CD4-positive, alpha-beta T cell treated with Interleukin-17A for 4 hours (primary cell): ENCODE measurements at regions not wholly inside any gene's neighbourhood (a gene's known extent, or its start where the extent isn't known, plus 50 kb on each side); places are given as distances from the start of the nearest gene placed in this dataset.

Source experiments
- DNase-seq: peaks from one replicate; pipeline ENCODE4 v3.0.0-alpha.2; 2020; ENCODE audit warnings: mixed read lengths

DNA sequence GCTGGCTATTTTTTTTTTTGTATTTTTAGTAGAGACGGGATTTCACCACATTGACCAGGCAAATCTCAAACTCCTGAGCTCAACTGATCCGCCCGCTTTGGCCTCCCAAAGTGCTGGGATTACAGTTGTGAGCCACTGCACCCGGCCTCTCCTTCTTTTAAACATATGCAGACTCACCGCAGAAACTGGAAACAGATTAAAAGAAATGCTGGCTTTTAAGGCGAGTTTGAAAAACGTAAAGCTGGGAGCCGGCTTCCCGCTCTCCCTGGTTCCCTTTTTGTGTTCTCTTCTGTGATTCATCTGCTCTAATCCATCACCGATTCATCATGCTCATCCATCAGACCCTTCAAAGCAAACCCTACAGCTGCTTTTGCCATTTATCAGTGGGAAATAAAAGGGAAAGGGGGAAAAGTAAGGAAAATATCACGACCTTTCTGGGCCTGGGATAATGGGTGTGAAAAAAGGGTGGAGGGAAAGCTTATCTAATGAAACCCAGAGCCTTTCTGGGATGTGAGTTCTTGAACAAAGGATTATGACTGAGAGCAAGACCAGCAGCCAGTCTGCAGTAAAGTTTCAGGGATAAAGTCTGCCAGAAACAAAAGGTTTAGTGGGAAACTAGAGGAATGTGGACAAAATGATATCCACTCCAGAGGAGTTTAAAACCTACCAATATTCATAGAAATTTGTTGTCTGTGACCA is 92.3 kb upstream of the LRIG1 start:
- no peak for DNase-seq

DNA sequence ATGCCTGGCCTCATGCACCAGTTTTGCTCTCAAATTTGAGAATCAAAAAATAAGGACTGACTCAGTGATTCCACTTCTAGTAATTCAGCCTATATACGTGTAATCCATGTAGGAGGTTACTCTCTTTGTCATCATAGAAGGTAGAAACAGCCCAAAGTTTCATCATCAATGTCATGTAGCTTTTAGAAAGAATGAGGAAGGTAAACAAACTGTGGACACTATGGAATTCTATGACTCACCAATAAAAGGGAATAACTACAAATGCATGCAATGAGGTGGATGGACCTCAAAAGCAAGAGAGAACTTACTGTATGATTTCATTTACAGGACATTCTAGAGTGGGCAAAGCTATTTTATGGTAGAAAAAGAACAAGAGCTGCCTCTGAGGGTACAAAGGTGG is 93.2 kb upstream of the LRIG1 start:
- no peak for DNase-seq

DNA sequence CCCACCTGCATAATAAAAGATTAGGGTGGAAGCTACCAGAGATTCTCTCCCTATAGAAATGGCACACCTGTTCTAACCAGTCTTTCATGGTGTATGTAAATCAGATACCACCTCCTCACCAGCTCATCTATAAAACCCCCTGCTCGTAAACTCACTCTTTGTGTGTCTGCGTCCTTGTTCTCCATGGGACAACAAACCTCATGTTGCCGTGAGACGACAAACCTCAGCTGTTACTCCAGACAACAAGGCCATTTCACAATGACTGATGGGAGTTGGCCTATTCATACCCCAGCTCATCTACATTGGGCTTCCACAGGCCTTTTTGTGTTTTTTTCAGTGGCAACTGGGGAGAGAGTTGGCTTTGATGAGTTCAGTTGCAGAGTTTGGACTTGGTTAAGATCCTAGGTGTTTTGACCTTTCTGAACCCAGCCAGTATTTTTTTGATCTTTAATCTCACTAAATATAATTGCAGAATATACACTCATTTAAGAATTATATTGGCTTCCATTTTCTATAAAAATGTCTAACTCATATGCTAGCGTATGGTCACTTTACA is 96.6 kb upstream of the LRIG1 start:
- DNase-seq = no peak

DNA sequence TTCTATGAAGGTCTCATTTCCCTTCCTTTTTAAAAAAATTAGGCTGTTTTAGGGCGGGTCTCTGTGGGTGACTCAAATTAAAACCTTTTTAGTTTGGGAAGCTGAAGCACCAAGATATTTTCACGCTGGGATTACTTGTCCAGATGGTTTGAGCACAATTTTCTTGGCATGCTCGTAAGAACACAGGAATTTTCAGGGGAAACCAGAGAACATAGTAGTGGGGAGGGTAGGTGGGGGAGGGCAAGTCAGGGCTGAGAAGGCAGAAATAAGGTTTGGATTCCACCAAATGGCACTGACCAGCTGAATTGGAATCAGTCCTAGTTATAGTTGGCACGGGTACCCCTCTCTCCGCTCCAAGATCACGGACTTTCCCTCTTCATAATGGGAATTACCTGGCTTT is 97.3 kb upstream of the LRIG1 start:
- no peak for DNase-seq

DNA sequence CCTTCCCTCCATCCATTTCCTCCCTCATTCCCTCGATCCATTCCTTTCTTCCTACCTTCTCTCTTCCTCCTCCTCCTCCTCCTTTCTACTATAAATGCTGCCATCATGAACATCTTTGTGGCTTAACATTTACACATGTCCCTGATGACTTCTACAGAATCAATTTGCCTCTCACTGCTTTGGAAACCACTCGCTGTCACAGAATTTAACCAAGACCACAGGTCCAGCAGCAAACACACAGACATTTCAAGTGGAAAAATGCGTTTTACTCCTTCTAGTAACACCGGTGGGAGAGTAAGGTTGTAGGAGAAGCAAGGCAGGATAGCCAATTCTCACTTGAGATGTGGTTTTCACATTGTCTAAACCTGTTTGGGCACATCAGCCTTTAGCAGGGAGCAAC is 101.4 kb upstream of the LRIG1 start:
- no peak for DNase-seq

DNA sequence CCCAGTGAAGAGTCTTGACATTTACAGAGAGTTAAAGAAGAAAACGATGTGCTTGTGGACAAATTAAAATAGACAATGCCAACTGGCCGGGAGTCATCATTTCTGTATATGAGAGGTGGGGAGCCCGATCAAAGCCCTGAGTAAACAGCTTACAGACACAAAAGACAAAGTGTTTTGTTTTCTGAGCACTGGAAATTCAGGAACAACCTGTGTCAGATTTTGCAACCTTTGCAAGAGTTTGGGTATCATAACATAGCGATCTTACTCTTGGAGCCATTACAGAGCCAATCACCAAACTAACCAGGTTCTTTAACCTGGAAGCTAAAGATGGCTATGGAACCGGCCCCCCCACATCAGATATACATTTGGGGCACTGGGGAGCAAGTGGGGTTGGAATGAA is 101.9 kb upstream of the LRIG1 start:
- DNase-seq = no peak

DNA sequence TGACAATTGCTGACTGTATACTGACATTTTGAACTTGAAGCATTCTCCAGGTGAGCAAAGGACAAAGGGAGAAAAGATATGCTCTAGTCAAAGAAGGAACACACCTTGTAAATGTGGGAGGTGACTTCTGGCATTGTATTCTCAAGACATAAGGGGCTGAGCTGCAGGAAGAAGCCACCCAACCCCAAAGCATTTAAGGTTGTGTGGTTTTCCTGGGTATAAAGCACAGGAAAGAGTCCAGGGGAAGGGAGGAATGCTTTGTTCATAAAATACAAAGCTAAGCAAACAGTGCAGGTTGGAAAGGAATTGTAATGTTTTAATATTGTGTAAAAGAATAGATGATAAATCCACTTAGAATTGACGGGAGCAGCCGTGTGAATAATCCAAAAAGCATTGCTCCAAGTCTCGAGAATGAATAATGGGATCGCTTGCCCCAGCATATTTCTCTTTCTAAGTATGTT is 102.4 kb upstream of the LRIG1 start:
- DNase-seq = no peak

DNA sequence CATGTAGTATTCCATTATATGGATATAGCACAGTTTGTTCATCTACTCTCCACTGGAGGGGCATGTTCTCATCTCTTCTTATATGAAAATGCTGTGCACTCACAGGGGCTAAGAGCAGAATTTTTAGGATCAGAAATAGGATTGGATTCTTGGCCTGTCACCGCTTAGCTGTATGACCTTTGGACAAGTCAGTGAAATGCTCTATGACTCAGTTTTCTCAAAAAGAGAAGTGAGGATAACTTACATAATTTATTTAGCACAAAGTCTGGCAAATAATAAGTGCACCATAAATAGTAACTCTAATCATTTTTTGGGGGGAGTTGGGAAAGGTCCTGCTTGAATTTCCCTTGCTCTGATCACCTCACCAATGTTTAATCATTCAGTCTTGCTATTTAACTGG is 103.7 kb upstream of the LRIG1 start:
- no peak for DNase-seq

DNA sequence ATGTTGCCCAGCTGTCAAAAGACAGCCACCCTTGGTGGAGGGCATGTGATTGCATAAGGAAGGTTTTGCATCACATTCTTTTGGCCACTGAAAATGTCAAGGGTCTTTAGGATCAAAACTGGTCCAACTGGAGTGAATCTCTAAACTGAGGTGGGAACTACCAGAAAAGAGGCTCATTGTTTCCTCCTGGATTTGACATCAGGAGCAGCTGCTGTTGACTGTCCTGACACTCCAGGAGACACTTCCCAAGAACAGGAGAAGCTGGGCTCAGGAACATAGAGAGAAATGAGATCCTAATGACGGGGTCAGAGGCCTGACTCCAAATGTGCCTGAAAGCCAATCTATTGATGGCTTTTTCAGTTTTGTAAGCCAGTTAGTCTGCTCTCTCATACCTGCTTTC is 105.3 kb upstream of the LRIG1 start:
- DNase-seq = no peak

DNA sequence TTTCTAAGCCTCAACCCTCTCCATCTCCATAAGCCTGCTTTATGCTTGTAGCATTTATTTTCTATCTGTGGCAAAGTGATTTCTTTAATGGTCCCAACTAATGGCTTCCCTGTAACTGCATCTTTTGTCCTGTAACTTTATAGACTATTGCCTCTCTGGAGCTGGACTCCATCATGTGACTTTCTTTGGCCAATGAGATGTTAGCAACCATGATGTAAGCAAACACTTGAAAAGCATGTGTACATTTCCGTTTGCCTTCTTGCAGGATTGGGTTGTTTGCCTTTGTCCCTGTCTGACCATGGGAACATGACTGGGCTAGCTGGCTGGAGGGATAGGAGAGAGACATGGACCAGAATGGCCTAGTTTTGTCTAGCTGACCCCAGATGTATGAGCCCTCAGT is 106.0 kb upstream of the LRIG1 start:
- DNase-seq = no peak

DNA sequence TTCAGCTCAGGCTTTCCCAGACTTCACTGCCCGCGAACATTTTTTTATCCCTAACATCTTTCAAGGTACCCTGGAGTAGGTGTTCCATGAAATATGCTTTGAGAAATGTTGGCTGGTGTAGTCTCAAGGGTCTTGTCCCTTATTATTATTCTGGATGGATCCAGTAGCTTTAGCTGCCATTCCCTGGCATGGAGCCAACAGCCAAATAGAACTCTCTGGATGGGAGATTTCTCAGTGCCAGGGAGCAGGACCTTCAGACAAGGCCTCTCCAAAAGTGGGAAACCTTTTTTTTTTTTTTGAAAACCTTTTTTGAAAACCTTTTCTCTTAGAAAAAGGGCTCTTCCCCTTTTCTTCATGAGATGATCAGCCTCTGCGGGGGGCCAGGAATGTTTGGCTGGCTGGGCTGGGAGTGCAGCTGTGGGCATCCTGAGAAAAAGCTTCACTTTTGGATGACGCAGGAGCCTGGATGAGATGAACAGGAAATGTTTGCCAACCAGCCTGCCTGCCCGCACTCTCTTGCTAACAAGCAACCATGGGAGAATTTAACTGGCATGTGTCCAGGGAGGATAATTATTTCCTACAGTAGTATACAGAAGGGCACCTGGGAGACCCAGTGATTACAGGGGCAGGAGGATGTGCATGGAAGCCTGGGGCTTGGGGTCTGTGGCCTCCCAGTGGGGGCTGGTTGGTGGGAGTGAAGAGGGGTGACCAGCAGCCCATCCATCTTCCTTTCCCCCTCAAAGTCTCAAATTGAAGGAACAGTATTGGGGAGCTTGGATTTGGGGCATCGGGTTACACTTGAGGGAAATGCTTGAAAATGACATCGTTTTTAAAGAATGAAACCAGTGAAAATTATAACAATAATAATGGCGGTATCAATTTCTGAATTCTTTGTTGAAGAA is 109.1 kb upstream of the LRIG1 start:
- no peak for DNase-seq

DNA sequence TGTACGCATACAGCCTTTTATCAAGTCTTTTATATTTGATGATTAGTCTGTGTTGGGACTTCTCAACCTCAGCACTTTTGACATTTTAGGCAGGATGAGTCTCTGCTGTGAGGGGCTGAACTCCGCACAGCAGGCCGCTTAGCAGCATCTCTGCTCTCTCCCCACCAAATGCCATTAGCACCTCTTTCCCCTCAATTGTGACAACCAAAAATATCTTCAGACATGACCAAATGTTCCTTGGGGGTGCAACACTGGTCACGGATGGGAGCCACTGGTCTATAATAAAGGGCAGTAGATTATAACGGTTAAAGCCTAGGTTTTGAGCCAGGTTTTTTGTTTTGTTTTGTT is 109.7 kb upstream of the LRIG1 start:
- no peak for DNase-seq

DNA sequence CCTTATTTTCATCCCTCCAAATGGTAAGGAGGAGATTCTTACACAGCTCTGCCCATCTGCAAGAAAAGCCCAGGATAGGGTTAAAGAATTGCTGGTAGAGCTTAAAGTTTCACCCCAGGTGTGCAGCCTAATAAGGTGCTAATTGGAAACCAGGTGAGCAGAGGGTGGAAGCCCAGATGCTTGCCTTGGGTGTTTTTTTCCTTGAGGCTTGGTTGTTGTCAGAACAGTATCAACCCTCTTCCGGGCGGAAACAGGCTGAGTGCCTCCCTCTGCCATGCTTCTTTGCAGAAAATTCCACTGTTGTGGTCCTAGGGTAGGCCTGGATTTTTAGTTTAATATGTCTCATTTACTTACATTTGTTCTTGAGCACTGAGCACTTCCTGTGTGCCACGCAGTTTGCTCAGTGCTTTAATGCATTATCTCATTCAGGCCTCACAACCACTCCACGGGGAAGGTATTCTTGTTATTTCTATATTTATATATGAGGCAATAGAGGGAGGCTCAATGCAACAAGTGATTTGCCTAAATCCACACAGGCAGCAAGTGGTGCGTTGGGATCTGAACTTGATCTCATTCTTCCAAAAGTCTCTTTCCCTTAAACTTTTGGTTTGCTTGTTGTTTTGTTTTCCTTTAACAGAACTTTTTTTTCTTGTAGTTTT is 115.0 kb upstream of the LRIG1 start:
- peak; percentile 7 for DNase-seq

DNA sequence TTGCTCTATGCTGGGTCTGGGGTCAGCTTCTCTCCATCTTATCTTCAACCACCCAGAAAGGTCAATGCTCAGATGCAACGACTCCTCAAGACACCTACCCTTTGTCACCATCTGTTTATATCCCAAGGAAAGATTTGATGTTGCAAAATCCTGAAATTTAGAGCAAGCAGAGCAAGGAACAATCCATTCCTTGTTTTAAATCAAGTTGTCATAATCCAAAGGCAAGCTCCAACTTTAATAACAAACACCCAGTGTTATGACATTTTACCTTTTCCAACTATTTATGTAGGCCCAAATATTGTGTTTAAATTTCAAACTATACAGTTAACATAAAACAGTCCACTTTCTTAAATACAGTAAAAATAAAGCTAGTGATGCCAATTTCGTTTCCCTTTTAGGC is 116.5 kb upstream of the LRIG1 start:
- no peak for DNase-seq

DNA sequence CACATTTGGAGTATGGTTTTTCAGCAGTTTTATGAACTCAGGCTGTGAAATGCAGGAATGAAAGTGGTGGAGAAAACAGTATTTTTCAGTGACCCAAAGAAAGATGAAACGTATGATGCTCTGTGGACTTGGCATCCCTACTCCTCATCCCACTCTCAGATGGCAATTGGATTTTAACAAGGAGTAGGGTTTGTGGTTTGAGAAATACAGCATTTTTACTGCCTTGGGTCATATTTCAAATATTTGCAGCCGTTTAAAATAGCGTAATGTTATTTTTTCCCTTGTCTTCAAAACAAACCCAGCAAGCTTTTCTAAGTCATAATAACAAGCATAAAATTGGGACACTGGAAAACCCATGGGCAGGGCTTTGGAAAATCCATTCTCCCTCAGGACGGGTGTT is 117.2 kb upstream of the LRIG1 start:
- no peak for DNase-seq

DNA sequence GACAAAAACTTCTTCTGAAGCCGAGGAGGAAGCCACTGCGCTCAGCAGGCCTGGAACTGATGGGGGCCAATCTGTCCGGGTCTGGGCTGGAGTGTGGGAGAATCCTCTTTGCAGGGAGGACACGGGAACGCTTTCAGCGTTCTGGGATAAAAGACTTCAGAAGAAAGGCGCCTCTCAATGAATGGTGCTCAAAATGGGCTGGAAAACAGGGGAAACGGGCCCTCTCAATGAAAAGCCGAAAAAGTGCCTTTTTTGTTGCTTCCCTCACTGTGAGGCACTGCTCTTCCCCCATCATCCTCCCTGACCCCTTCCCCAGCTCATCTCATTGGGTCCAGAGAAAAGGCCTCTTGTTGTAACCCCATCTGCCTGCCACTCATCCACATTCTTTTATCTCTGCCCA is 119.5 kb upstream of the LRIG1 start:
- no peak for DNase-seq

DNA sequence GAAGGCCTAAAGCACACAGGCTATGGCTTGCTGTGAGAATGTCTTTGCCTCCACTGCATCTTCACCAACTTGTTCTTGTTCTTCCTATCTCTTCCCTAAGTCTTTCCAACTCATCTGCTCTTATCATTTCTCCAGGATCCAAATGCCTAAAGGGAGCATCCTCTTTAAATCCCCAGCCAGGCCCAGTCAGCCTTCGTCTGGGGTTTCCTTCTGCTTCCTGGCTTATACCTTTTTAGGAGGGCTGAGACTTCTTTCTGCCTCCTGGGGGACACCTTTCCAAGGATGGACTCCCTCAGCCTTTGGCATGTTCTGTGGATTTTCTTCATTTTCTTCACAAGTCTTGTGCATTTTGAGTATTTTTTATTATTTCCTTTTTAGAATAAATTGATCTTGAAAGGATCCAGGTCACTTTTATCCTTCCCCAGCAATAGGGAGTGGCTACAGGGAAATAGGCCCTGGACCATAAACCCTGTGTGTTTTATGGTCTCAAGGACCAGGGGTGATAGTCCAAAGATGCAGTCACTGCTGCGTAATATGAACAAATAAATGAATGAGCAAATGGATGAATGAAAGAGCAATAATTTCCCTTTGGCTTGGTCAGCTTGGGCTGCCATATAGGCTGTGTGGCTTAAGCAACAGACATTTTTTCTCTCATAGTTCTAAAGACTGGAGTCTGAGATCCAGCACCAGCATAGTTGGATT is 122.1 kb upstream of the LRIG1 start:
- no peak for DNase-seq

DNA sequence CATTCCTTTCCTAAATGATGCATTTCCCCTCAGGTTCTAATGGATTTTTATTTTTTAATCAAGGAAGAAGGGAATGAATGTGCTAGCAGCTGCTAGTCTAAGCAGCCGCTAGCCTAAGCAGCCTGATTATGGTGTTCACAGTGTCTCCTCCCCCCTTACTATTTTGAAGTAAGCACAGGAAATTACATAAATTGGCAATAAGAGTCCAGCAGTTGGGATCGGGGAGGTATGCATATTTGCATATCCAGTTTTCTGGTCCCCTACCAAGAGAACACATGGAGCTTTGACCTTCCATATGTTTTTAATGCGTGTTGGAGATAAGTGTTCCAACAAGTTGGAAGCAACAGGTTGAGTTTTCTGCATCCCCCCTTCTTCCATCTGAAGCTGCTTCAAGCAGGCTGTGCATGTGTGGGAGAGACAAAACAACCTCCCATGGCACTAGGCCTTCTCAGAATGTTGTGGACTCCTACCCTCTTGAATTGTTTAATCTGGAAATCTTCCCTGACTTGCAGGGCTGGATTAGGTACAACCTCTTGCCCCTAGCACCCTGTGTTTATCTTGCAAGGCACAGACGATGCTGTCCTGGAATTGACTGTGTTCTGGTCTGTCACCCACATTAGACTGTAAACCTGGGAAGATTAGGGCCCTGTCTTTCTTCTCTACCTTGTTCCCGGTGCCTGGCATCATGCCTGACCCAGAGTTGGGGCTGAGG is 124.8 kb upstream of the LRIG1 start:
- no peak for DNase-seq

DNA sequence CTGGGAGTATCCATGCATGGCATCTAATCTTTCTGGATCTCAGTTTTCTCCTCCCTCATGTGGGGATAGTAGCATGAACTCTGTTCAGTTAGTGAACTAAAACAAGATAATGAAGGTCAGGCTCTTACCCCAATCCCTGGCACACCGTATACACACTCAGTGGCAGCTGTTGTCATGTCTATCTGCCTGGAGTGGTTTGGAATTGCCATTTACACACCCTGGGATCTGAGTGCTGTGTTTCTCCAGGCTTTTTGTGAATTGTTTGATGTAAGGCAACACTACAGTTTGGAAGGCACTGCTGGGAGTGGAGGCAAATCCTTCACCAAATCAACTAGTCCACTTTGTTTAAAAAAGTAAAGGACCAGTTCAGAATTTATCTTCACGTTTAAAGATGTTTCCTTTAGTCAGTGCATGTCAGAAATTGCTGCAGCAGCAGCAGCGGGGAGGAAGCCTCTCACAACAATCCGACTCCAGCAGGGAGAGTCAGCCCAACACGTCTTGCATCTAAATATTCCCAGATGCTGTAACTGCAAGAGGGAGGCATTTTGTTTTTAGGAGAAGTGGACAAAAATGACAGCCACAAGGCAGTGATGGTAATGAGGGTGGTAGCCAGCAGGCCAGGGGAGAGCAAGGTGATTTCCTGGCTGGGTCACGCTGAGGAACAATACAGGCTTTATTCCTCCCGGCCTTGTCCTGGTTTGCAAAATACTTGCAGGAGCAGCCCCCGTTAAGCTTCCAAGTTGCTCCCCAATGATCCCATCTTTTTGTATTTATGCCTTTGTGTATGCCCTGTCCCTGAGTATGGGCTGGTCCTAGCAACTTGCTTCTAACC is 128.5 kb upstream of the LRIG1 start:
- DNase-seq = no peak

DNA sequence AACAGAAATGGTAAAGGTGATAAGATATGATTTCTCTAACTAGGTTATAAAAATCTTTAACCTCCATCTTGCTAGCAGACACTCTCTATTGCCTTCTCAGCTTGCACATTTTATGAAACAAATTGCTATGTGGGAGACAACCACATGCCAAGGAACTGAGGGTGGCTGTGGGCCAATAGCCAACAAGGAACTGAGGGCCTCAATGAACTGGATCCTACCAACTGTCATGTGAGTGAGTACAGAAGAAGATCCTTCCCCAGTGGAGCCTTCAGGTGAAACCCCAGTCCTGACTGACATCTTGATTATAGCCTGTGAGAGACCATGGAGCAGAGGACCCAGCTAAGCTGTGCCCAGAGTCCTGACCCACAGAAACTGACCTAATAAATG is 129.2 kb upstream of the LRIG1 start:
- no peak for DNase-seq
